ENCODE measurements at regions not wholly inside any gene's neighbourhood (a gene's known extent, or its start where the extent isn't known, plus 50 kb on each side); places are given as distances from the start of the nearest gene placed in this dataset.

DNA sequence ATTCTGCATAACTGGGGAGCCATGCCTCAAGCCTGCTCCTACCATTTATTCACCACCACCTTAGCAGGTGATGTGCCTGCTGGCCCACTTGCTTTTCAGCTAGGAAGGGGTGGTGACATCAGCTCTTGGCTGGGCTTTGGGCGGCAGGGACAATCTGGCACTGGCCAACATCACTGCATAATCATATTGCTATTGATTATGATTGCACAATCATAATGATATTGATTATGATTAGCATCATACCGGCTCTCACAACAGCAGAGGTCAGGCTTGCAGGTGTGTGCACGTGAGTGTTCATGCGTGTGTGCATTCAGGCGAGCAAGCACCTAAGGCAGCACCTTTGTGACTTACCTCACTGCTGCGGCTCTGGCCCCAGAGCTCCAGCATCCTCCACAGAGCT lies 273.8 kb downstream of the AJAP1 start:
- no peak for DNase-seq
- no peaks in the 10 kb centered on the region for H3K4me1 ChIP-seq (ENCODE audit: low read depth)
- TF ChIP-seq, protein P1, sequence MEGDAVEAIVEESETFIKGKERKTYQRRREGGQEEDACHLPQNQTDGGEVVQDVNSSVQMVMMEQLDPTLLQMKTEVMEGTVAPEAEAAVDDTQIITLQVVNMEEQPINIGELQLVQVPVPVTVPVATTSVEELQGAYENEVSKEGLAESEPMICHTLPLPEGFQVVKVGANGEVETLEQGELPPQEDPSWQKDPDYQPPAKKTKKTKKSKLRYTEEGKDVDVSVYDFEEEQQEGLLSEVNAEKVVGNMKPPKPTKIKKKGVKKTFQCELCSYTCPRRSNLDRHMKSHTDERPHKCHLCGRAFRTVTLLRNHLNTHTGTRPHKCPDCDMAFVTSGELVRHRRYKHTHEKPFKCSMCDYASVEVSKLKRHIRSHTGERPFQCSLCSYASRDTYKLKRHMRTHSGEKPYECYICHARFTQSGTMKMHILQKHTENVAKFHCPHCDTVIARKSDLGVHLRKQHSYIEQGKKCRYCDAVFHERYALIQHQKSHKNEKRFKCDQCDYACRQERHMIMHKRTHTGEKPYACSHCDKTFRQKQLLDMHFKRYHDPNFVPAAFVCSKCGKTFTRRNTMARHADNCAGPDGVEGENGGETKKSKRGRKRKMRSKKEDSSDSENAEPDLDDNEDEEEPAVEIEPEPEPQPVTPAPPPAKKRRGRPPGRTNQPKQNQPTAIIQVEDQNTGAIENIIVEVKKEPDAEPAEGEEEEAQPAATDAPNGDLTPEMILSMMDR (IDR thresholded peaks at IDR 0.05): no peak
- no peak for ATAC-seq
- no peaks in the 10 kb centered on the region for H3K36me3 ChIP-seq (ENCODE audit: low read depth)
- no peaks in the 10 kb centered on the region for H3K9me3 ChIP-seq
- no peak overlapping the region for H3K4me3 ChIP-seq
- intact Hi-C loops (cut with DNase I, micrococcal nuclease): no loop called here

DNA sequence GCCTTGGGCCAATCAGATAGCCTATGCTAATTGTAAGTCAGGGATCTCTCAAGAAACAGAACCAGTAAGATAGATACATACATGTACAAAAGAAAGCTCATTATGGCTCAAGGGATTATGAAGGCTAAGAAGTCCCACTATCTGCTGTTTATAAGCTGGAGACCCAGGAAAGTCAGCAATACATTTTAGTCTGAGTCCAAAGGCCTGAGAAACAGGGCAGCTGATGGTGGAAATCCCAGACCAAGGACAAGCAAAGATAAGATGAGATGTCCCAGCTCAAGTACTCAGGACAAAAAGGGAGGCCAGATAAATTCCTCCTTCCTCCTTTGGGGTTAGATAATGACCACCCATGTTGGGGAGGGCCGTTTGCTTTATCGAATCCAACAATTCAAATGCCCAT lies 269.9 kb downstream of the AJAP1 start:
- intact Hi-C loops (cut with DNase I, micrococcal nuclease): no loop called here
- no peak for DNase-seq
- Histone ChIP-seq H3K9me3 (no peaks in the 10 kb centered on the region), H3K4me1 (ENCODE audit: low read depth) (no peaks in the 10 kb centered on the region), H3K36me3 (ENCODE audit: low read depth) (no peaks in the 10 kb centered on the region), H3K4me3 (no peak overlapping the region)
- TF ChIP-seq, protein P1 (IDR thresholded peaks at IDR 0.05): no peak
- no peak for ATAC-seq

DNA sequence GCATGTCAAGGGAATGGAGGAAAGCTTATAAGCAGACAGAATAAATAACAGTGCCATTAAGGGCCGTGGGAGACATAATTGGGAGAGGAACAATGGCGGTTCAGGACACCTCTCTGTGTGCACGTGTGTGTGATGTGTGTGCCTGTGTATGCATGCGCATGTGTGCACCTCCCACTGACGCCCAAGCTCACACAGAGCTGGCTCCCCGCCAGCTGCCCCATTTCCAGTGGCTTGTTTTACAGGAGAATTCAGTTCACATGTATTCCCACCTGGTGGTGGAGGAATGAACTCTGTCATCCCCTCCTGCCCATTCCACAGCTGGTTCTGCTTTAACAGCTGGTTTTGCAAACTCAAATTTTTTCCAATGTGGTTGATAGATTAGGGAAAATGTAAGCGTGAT lies 262.2 kb downstream of the AJAP1 start:
- TF ChIP-seq, protein P1 (IDR thresholded peaks at IDR 0.05): no peak
- intact Hi-C loops (cut with DNase I, micrococcal nuclease): no loop called here
- Histone ChIP-seq H3K4me3 (no peak overlapping the region), H3K36me3 (ENCODE audit: low read depth) (no peaks in the 10 kb centered on the region), H3K9me3 (no peaks in the 10 kb centered on the region), H3K4me1 (ENCODE audit: low read depth) (no peaks in the 10 kb centered on the region)
- DNase-seq: no peak
- ATAC-seq: no peak

DNA sequence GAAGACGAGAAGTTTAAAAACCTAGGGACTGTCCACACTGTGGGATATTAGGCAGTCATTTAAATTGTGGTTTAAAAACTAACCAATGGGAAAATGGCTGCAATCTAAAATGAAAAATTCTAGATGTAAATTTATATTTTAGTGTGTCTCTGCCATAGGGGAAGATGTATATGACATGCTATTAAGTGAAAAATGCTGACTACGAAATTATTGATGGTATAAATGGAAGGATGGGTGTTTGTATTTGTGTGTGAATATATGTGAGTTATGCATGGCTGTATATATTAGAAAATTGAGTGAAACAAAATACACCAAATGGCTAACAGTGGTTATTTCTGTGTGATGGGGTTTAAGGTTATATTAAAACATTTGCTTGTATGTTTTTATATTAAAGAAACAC lies 260.7 kb downstream of the AJAP1 start:
- TF ChIP-seq, protein P1 (IDR thresholded peaks at IDR 0.05): no peak
- Histone ChIP-seq H3K9me3 (no peaks in the 10 kb centered on the region), H3K4me3 (no peak overlapping the region), H3K4me1 (ENCODE audit: low read depth) (no peaks in the 10 kb centered on the region), H3K36me3 (ENCODE audit: low read depth) (no peaks in the 10 kb centered on the region)
- no peak for DNase-seq
- intact Hi-C loops (cut with DNase I, micrococcal nuclease): no loop called here
- ATAC-seq: no peak

DNA sequence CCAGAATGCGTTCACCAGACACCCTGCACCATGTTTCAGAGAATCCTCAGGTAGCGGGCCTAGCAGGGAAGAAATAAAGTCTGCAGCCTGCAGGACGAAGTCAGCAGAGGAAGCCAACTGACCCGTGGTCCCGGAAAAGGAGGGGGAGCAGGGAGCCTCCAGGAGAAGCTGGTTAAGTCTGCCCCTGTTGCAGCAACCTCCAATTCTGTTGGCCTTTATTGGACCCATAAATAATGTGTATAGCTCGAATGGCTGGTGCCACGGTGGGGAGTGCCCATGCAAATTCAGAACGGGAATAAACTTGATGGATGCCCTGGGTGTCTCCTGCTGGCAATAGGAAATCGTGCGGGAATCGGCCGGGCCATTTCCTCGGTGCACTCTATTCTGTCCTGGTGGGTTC lies 254.1 kb downstream of the AJAP1 start:
- ATAC-seq: no peak
- intact Hi-C loops (cut with DNase I, micrococcal nuclease): no loop called here

DNA sequence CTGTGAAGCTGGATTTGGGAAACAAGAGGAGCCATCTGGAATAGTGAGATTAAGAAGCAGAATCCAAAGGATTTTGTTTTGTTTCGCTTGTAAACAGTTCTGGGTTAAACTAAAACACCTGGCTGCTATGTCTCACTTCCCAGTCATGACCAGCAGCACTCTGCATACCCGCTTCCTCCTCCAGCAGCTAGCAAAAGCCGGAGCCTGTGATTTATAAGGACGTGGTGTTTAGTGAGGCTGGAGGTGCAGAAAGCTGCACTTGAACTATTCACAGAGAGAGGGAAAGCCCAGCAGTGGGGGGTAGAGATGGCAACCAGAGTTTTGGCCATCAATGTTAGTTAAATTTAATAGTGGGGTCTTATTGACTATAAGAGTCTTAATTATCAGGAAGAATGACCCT lies 240.2 kb downstream of the AJAP1 start:
- Histone ChIP-seq H3K9me3 (no peaks in the 10 kb centered on the region), H3K4me1 (ENCODE audit: low read depth) (no peaks in the 10 kb centered on the region), H3K4me3 (no peak overlapping the region), H3K36me3 (ENCODE audit: low read depth) (no peaks in the 10 kb centered on the region)
- intact Hi-C loops (cut with DNase I, micrococcal nuclease): no loop called here
- no peak for DNase-seq
- no peak for ATAC-seq
- TF ChIP-seq, protein P1 (IDR thresholded peaks at IDR 0.05): no peak

More for the DNA sequence above, 254.1 kb downstream of the AJAP1 start:
- TF ChIP-seq, protein P1 (IDR thresholded peaks at IDR 0.05): no peak
- Histone ChIP-seq H3K9me3 (no peaks in the 10 kb centered on the region), H3K4me1 (ENCODE audit: low read depth) (no peaks in the 10 kb centered on the region), H3K4me3 (no peak overlapping the region), H3K36me3 (ENCODE audit: low read depth) (no peaks in the 10 kb centered on the region)
- no peak for DNase-seq

All from mucosa of descending colon (tissue), 3 donors.